ENCODE measurements at regions not wholly inside any gene's neighbourhood (a gene's known extent, or its start where the extent isn't known, plus 50 kb on each side); places are given as distances from the start of the nearest gene placed in this dataset.

DNA sequence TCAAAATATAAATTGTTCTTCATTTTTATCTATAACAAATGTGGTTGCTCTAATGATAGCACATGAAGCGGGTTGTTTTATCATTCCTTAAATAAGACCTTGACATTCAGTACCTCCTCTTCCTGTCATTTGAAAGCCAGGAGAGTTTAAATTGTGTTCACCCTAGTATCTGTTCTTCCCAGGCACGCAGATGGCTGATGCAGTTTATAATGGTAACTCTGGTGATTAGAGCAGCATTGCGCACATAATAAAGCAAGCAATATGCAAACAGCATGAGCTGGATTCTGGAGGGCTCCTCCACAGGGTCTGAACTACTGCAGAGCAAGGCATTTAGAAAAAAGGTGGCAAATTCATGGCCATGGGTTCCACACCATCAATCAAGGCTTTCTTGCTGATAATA, 307.8 kb downstream of the ENC1 start:
- H3K27ac ChIP-seq (ENCODE audit: low read depth, low read length, poor library complexity, severe bottlenecking): no peak overlapping the region
- intact Hi-C loops (cut with micrococcal nuclease; ENCODE audit: unreplicated experiment): no loop called here
- TF ChIP-seq EZH2 (IDR thresholded peaks at IDR 0.05; ENCODE audit: borderline replicate concordance, low read depth, low read length, poor library complexity, severe bottlenecking): no peak
- TF ChIP-seq, protein P1, sequence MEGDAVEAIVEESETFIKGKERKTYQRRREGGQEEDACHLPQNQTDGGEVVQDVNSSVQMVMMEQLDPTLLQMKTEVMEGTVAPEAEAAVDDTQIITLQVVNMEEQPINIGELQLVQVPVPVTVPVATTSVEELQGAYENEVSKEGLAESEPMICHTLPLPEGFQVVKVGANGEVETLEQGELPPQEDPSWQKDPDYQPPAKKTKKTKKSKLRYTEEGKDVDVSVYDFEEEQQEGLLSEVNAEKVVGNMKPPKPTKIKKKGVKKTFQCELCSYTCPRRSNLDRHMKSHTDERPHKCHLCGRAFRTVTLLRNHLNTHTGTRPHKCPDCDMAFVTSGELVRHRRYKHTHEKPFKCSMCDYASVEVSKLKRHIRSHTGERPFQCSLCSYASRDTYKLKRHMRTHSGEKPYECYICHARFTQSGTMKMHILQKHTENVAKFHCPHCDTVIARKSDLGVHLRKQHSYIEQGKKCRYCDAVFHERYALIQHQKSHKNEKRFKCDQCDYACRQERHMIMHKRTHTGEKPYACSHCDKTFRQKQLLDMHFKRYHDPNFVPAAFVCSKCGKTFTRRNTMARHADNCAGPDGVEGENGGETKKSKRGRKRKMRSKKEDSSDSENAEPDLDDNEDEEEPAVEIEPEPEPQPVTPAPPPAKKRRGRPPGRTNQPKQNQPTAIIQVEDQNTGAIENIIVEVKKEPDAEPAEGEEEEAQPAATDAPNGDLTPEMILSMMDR (conservative IDR thresholded peaks at IDR 0.05; ENCODE audit: low read depth, low read length): no peak
- H3K9me3 ChIP-seq (ENCODE audit: low read depth, low read length, poor library complexity, severe bottlenecking): no peaks in the 10 kb centered on the region
- H3K36me3 ChIP-seq (ENCODE audit: insufficient read depth, low read length, poor library complexity, severe bottlenecking): no peaks in the 10 kb centered on the region
- no TSS peak for BruUV-seq (replicated peaks)
- H3K4me1 ChIP-seq (ENCODE audit: insufficient read depth, low read length, poor library complexity, severe bottlenecking): no peaks in the 10 kb centered on the region
- DNase-seq (ENCODE audit: low spot score): no peak
- POLR2A ChIA-PET (ENCODE audit: low non-redundant PET): no interaction called here
- H3K27me3 ChIP-seq (replicated peaks; ENCODE audit: insufficient read depth, low read depth, low read length, poor library complexity): no peaks in the 10 kb centered on the region
- no peak overlapping the region for H3K4me3 ChIP-seq (ENCODE audit: low read depth, low read length, poor library complexity, severe bottlenecking)
- CTCF ChIA-PET: no interaction called here

DNA sequence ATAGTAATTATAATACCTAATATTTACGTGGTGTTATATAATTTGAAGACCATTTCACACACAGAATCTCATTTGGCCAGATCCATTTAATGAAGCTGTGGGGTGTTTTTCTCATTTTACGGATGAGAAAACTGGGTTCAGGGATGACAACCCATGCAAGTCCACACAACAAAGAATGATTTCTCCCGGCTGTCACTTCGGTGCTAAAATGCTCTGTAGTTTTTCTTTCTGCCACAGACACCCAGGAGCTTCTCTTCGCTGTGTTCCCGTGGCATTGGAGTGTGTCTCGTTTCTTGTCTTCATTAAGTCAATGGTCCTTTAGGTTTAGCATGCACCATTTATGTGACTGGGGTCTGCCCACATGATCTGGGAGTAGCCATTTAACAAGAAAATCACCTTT, 308.5 kb downstream of the ENC1 start:
- no peaks in the 10 kb centered on the region for H3K27me3 ChIP-seq (replicated peaks; ENCODE audit: insufficient read depth, low read depth, low read length, poor library complexity)
- H3K4me3 ChIP-seq (ENCODE audit: low read depth, low read length, poor library complexity, severe bottlenecking): no peak overlapping the region
- no peaks in the 10 kb centered on the region for H3K9me3 ChIP-seq (ENCODE audit: low read depth, low read length, poor library complexity, severe bottlenecking)
- ChIA-PET CTCF (no interaction called here), POLR2A (ENCODE audit: low non-redundant PET) (no interaction called here)
- DNase-seq (ENCODE audit: low spot score): no peak
- H3K27ac ChIP-seq (ENCODE audit: low read depth, low read length, poor library complexity, severe bottlenecking): no peak overlapping the region
- no TSS peak for BruUV-seq (replicated peaks)
- H3K4me1 ChIP-seq (ENCODE audit: insufficient read depth, low read length, poor library complexity, severe bottlenecking): no peaks in the 10 kb centered on the region
- no peaks in the 10 kb centered on the region for H3K36me3 ChIP-seq (ENCODE audit: insufficient read depth, low read length, poor library complexity, severe bottlenecking)
- TF ChIP-seq EZH2 (IDR thresholded peaks at IDR 0.05; ENCODE audit: borderline replicate concordance, low read depth, low read length, poor library complexity, severe bottlenecking): no peak
- TF ChIP-seq, protein P1 (conservative IDR thresholded peaks at IDR 0.05; ENCODE audit: low read depth, low read length): no peak
- intact Hi-C loops (cut with micrococcal nuclease; ENCODE audit: unreplicated experiment): no loop called here

DNA sequence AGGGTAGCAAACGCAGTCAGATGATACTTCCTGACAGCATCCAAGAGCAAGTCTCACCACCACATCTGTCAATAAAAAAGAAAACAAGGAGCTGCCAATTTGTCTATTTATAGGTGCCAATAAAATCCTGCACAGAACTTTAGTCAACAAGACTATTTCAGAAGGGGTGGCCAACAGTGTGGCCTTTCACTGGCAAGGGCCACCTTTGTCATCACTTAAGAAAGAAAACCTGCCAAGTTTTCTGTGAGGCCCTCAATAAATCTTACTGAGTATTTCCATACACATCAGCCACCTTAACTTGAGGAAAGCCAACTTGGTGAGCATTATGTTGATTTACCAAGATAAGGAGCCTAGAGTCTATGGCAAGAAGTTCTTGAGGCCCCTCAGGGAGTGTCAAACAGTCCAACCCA, 312.3 kb downstream of the ENC1 start:
- intact Hi-C loops (cut with micrococcal nuclease; ENCODE audit: unreplicated experiment): no loop called here
- no TSS peak for BruUV-seq (replicated peaks)
- ChIA-PET POLR2A (ENCODE audit: low non-redundant PET) (no interaction called here), CTCF (no interaction called here)
- Histone ChIP-seq H3K4me1 (ENCODE audit: insufficient read depth, low read length, poor library complexity, severe bottlenecking) (peaks cover 5% of the 10 kb centered on the region), H3K36me3 (ENCODE audit: insufficient read depth, low read length, poor library complexity, severe bottlenecking) (no peaks in the 10 kb centered on the region), H3K27ac (ENCODE audit: low read depth, low read length, poor library complexity, severe bottlenecking) (no peak overlapping the region), H3K27me3 (replicated peaks; ENCODE audit: insufficient read depth, low read depth, low read length, poor library complexity) (no peaks in the 10 kb centered on the region), H3K4me3 (ENCODE audit: low read depth, low read length, poor library complexity, severe bottlenecking) (no peak overlapping the region), H3K9me3 (ENCODE audit: low read depth, low read length, poor library complexity, severe bottlenecking) (no peaks in the 10 kb centered on the region)
- no peak for DNase-seq (ENCODE audit: low spot score)
- TF ChIP-seq, protein P1 (conservative IDR thresholded peaks at IDR 0.05; ENCODE audit: low read depth, low read length): no peak
- TF ChIP-seq EZH2 (IDR thresholded peaks at IDR 0.05; ENCODE audit: borderline replicate concordance, low read depth, low read length, poor library complexity, severe bottlenecking): no peak
